GM12873 (cell line): ENCODE measurements at regions not wholly inside any gene's neighbourhood (a gene's known extent, or its start where the extent isn't known, plus 50 kb on each side); places are given as distances from the start of the nearest gene placed in this dataset.

Experiments used
- CTCF ChIP-seq: IDR thresholded peaks from 2 replicates; pipeline ENCODE4 v1.5.1; 2012; ENCODE audit warnings: low read depth, mild to moderate bottlenecking, moderate library complexity, low read length, control low read depth; ENCODE audit not compliant: insufficient read depth; ENCODE audit errors: missing control alignments

- no peak for TF ChIP-seq CTCF
Measured at GRCh38 chr4:98801259-98801725, 127.6 kb downstream of the EIF4E start.

GRCh38 chr4:98796991-98797390 is 131.9 kb downstream of the EIF4E start:
- no peak for TF ChIP-seq CTCF

- TF ChIP-seq CTCF = no peak
Measured at GRCh38 chr4:98794565-98795205, 134.2 kb downstream of the EIF4E start.

GRCh38 chr4:98793658-98794057 is 135.2 kb upstream of the TSPAN5 start:
- no peak for TF ChIP-seq CTCF

GRCh38 chr4:98786866-98787265 is 128.5 kb upstream of the TSPAN5 start:
- TF ChIP-seq CTCF = no peak

GRCh38 chr4:98784947-98785706 is 126.7 kb upstream of the TSPAN5 start:
- no peak for TF ChIP-seq CTCF

GRCh38 chr4:98781641-98782357 is 123.4 kb upstream of the TSPAN5 start:
- no peak for TF ChIP-seq CTCF
